ENCODE measurements at regions not wholly inside any gene's neighbourhood (a gene's known extent, or its start where the extent isn't known, plus 50 kb on each side); places are given as distances from the start of the nearest gene placed in this dataset.

DNA sequence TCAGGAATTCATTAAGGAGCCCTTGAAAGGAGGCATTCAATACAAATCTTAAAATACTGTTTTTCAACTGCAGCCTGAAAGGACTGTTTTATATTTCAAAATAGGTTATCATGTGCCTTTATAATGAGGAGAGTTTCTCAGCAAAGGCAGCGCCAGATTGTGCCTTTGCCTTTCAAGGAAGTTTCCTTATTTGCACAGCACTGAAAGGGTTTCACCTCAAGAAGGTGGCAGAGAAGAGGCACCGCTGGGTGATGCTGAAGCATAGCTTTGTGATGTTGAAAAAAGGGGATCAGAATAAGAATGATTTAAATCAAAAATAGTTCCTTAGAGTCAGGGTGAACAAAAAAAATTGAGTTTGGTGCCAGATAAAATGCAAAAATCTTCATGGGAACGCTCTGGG lies 601.0 kb upstream of the KIRREL3 start:
- DNase-seq (ENCODE audit: low spot score) = no peak

DNA sequence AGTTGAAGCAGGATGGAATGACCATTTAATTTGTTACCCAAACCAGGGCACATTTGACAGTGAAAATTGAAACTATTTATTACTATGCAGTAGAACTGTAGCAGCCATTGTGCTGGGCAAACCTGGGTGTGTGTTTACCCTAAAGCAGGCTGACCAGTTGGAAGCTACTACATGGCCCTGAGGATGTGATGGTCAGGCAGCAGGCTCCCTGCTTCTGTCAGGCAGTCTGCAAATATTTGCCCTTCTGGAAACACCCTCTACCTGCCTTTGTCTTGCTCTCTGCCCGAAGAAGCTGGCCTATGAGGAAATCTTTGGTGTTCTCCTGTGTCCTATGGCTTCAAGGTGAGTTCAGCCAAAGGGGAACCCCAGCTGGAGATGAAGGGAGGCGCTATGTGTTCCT lies 600.1 kb upstream of the KIRREL3 start:
- no peak for DNase-seq (ENCODE audit: low spot score)

DNA sequence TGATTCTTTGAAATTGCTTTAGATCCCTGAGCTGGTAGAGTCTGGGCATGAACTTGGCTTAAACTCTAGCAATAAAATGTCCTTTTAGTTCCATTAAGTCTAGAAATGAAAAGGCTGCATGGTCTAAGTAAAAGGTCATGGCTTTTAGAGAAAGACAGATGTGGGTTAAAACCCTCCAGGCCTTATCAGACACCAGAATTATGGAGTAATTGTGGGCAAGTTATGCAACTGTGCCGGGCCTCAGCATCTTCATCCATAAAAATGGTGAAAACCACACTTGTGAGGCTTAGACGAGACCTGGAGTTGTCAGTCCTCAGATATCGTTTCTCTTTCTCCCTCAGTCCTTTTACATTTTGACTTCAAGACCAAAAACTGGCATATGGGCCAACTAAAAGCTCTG lies 597.9 kb upstream of the KIRREL3 start:
- DNase-seq (ENCODE audit: low spot score) = no peak

DNA sequence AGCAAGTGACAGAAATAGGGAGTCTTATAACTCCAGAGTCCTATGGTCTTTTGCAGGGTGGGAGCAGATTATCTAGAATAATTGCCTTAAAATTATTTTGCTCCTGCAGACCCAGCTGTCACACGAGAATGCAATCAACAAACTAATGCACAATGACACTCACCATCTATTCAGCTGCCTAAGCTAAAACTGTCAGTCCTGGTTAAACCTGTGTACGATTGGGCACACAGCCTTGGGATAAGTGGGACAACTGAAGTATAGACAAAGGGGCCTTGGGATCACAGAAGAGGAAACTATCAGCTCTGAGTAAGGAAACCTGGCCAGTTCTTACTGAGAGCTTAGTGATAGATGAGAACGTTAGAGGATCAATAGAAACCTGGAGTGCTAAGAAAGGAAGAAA lies 595.9 kb upstream of the KIRREL3 start:
- no peak for DNase-seq (ENCODE audit: low spot score)

DNA sequence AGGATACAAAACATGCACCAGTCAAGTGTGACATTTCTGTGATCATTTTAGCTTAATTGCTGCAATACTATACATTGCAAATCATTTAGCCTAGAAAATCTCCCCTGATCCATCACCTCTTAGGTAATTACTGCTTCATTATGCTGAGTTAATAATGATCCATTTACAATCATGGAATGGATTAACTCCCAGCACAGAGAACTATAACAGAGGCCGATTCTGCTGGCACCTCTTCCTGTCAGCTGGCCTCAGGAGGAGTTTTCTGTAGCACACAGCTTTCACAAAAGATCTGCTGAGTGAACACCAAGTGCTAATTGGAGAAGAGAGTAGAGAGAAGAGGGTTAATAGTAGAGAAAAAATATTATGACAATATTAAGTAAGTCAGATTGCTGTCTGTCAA lies 591.8 kb upstream of the KIRREL3 start:
- no peak for DNase-seq (ENCODE audit: low spot score)

DNA sequence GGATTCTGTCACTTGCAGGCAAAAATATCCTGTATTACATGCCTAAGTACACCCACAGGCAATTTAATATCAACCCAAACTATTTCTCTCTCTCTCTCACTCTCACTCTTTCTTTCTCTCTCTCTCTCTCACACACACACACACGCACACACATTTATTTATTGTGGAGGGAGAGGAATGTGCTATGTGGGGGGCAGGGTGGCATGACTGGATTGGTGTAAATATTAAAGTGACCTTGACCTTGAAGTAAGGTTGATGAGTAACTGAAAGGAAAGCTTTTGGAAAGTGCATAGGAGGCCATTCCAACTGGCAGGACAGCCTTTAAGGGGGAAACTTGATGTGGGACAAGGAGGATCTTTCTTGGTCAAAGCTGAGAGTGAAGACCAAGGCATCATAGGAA lies 589.7 kb upstream of the KIRREL3 start:
- no peak for DNase-seq (ENCODE audit: low spot score)

DNA sequence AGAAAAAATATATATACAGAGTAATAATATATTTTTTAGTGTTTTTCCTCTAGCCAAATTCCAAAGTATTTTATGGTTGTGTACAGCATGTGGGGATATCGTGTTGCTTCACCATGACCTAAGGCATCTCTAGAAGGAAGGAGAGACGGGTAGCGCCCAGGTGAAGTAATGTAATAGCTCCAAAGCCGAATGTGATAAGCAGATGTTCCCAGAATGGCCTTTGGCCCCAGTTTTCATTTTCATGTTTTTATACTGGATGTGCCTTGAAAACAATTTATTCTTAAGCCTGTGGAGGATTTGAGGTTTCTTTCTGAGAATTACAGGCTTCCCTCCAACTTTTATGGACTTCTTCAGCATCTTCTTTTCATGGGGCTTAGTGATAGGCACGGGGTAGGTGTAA lies 587.9 kb upstream of the KIRREL3 start:
- DNase-seq (ENCODE audit: low spot score) = no peak

DNA sequence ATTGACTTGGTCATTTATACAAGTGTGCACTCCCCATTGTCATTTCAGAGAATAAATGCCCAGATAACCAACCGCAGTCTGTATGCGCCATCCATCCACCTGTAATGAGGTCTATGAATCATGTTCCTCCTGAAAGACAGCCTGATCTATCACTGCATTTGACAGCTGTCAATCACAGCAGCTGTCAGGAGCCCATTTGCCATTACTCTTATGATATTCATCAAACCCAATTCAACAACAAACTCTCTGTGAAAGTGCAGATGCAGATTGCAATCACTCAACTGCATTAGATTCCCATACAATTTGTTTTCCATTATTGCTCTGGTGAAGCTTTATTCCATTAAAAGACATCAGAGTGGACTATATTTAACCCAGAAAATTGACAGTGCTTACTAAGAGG lies 586.9 kb upstream of the KIRREL3 start:
- no peak for DNase-seq (ENCODE audit: low spot score)

DNA sequence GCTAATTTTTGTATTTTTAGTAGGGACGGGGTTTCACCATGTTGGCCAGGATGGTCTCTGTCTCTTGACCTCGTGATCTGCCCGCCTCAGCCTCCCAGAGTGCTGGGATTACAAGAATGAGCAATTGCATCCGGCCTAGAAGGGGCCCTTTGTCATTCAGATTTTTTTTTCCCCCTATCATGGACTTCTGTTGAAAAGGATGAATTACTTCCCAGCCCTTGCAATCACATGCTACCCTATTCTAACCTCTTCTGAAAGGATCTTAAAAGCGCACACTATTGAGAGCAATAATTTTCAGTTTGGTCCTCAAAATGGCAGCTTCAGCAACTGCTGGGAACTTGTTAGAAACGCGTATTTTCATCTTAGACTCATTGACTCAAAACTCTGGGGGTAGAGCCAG lies 575.6 kb upstream of the KIRREL3 start:
- no peak for DNase-seq (ENCODE audit: low spot score)

DNA sequence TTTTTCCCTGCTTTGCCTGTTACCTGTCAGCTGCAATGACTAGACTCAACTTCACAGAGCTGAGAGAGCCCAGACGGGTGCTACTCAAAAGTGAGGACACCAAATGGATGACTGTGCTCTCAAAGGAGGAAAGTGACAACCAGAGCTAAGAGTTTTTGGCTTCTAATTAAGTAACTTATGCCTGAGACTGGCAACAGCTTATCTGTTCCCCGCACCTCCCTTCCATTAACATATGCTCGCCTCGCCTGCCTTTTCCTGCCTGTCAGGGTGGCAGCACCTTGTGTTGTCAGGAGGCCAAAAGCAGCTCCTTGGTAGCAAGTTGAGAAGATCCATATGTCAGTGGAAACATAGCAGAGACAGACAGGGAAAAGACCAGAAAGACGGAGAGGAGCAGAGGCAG lies 573.9 kb upstream of the KIRREL3 start:
- DNase-seq (ENCODE audit: low spot score) = no peak

DNA sequence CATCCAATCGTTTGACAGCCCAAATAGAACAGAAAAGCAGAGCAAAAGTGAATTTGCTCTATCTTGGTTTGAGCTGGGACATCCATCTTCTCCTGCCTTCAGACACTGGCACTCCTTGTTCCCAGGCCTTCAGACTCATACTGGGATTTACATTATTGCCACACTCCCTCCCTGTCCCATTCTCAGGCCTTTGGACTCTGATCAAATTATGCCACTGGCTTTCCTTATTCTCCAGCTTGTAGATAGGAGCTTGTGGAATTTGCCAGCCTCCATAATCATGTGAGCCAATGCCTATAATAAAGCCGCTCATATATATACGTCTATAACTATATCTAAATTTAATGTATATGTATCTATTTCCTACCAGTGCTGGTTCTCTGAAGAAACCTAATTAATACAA lies 568.3 kb upstream of the KIRREL3 start:
- no peak for DNase-seq (ENCODE audit: low spot score)

DNA sequence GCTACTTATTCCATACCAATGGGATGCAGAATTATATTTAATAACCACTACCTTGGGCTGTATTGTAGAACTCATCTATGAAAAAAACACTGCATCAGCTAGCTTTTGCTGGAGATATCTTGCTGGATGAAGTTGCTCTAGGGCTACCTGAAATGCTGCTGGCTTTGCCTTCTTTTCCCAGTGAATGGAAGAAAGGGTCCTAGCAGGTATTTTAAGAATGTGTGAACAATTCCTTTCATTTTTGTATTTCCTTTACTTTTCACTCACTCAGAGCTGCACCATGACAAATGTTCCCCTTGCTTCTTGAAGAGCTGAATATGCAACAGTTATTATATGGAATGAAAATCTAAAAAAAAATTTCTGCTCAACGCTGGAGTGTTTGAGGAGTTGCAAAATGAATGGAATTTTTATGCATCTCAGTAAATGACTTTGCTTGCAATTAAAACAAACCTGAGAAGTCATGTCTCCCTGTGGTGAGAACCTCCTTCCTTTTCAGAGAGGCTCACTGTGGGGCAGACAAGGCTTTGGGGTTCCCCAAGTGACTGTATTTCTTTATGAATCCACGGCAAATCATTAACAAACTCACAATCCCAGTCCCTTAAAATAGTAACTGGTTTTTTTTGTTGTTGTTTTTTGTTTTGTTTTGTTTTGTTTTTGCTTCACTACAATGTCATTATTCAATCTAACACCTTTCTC lies 566.8 kb upstream of the KIRREL3 start:
- no peak for DNase-seq (ENCODE audit: low spot score)

DNA sequence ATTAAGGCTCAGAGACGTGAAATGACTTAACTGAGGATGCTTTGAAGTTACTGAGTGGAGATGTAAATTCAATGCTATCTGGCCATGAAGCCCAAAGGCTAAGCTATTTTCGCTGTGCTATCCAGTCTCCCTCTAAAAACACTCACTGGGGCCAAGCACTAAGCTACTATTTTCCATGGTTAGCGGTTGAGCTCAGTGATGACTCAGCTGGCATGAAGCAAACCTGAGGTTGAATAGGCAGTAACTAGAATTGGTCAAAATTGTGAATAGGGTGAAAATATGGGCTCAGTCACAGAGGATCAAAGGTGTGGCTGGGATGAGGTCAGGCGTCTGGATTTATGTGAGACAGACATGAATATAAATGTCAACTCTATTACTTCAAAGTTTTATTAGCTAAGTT lies 564.2 kb upstream of the KIRREL3 start:
- DNase-seq (ENCODE audit: low spot score) = no peak

DNA sequence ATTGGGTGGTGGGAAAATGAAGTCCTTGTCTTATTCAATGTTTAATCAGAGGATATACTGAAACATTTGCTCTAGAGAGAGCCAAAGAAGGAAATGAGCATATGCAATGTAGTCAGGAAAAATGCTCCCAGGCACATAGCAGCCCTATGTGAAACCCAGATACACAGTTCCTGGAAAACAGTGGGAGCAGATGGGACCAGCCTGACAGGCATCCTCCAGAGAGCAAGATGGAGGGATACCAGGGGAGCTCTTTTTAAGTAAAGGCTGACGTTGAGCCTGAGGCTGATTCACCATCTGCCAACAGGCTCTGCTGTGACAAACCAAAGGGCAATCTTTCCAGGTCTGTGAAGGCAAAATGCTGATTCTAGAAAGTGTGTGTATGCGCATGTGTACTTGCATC lies 559.4 kb upstream of the KIRREL3 start:
- no peak for DNase-seq (ENCODE audit: low spot score)

DNA sequence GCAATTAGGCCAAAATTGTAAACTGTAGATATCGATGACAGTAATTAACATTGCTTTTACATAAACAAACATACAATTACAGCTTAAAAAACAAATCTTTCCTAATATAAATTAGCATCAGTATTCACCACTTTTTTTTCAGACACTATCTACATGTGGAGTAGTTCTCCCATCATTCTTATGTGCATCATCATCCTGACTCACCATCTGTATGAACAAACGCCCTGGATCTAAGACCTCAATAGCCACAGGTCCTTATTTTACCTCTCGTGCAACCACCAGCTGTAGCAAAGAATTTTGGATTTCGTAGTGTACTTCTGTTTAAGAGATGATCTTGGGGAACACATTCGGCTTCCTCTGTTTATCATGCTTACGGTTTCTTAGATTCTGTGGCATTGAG lies 551.9 kb upstream of the KIRREL3 start:
- DNase-seq (ENCODE audit: low spot score) = no peak

DNA sequence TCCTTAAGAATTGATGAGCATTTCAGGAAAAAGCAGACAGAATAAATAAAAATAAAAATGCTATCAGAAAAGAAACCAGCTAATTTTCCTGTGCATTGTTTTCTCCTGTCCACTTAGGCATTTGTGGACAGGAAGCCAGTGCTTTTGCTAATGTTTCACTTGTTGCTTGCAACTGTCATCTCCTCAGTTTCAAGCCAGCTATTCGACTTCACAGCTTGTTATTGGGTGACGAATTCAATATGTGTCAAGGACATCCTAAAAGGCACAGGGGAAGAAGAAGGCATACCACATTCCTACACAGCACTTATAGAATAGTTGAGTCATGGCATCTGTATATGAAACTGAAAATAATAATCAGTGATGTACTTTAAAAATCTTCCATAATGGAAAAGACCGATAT lies 530.6 kb upstream of the KIRREL3 start:
- DNase-seq (ENCODE audit: low spot score) = no peak

DNA sequence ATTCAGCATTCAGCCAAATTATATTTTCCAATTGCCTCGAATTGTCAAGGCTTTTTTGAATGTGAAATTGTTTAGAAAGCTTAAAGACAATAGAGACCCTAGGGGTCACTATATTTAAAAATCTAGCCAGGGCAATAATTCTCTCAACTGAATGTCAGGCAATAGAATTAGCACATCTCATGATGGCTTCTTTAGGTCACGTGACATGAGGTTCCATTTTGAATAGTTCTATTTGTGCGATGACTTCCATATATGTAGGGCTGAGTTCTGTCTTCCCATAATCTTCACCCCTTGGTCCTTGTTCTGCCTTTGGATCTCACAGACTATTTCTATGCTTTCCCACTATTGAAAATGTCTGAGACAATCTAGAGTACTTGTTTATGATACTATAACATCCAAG lies 527.7 kb upstream of the KIRREL3 start:
- no peak for DNase-seq (ENCODE audit: low spot score)

DNA sequence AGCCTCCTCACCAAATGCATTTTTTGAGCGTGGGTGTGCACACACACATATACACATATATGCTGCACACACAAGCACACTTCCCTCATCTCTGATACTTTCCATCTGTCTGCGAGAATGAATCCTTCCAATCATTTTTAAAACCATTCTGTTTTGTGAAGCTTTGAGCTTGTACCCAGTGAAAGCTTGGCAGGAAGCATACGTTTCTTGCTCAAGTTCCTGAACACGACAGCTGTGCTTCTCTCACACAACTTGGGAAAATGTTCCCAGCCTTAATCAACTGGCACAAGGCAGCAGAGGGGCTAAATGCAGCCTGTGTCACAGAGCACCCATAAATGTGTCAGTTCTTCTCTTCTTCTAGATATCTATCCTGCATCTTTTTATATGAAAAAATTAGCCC lies 524.0 kb upstream of the KIRREL3 start:
- no peak for DNase-seq (ENCODE audit: low spot score)

DNA sequence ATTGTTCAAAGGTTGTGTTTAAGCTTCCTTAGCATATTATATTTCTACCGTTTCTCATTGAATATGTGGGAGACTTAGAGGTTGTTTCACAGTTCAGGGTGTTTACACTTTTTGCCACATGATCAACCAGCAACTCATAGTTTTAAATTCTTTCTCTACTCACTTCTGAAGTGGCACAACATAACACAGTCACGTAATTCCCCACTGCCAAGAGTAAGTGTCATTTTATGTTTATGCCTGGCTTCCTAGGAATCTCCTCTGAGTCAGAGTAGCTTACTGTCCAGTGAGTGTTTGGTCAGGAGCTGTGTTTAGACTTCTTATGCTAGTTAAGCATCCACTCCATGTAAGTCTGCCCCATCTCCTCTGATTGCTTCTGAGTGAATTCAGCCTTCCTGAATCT lies 520.8 kb upstream of the KIRREL3 start:
- no peak for DNase-seq (ENCODE audit: low spot score)

DNA sequence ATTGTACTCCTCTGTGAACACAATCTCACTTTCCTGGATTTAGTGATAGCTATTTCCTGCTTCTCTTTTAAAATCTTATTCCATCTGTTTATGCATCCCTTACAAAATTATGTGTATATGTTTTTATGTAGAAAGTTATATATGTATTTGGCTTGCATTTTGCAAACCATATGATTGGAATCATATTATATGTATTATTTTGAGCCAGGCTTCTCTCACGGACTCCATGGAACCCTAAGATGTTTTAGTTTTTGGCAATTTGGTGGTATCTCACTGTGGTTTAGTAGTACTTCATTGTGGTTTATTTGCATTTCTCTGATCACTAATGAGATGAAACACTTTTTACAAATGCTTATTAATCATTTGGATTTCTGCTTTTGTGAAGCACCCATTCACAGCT lies 507.3 kb upstream of the KIRREL3 start:
- no peak for DNase-seq (ENCODE audit: low spot score)

DNA sequence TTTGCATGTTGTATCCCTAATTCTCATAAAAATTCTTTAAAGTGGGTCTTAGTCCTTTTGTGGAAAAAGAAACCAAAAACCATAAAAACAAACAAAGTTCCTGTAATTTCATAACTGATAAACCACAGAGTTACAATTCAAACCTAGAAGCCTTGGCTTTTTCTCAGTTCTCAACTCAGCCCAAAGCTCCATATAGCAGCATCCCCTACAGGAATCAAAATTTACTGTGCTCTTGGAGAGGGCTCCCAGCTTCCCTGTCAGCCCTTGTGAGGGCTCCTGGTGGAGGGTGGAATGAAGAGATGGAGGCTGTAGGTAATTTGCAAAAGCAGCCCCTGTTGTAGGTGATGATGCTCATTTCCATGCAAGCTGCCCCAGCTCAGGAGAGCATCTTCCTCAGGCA lies 506.1 kb upstream of the KIRREL3 start:
- no peak for DNase-seq (ENCODE audit: low spot score)

DNA sequence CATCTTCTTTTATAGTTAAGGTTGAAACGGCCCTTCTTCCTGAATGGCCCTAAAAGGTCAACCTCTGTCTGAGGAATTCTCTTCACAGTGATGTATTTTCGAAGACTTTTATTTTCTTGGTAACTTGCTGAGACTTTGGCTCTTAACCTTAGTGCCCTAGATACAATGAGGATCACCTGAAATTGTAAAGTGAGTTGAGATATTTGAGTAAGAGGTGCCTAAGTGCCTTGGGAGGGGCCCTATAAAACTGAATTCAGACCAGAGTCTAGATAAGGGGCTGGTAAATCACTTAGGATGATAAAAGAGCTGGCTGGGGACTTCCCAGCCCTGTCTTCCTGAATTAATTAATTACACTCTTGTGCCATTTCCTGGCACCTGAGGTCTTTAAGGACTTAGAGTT lies 505.6 kb upstream of the KIRREL3 start:
- no peak for DNase-seq (ENCODE audit: low spot score)

DNA sequence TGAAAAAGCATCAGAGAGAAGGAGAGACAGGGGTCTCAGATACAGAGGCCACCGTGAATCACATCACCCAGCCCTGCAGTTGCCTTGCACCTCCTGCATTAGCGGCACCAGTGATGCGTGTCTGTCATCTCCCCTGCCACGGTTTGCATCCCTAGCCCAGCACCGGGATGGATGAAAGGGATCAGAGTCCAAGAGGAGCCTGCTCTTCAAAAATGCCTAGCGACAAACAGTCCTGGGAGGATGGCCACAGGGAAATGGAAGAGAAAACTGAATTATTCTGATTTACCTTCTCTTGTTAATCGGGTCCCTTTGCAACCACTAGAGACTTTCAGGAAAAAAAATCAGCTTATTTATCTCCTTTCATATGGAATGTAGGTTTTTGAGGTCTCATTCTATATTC lies 495.6 kb upstream of the KIRREL3 start:
- no peak for DNase-seq (ENCODE audit: low spot score)

DNA sequence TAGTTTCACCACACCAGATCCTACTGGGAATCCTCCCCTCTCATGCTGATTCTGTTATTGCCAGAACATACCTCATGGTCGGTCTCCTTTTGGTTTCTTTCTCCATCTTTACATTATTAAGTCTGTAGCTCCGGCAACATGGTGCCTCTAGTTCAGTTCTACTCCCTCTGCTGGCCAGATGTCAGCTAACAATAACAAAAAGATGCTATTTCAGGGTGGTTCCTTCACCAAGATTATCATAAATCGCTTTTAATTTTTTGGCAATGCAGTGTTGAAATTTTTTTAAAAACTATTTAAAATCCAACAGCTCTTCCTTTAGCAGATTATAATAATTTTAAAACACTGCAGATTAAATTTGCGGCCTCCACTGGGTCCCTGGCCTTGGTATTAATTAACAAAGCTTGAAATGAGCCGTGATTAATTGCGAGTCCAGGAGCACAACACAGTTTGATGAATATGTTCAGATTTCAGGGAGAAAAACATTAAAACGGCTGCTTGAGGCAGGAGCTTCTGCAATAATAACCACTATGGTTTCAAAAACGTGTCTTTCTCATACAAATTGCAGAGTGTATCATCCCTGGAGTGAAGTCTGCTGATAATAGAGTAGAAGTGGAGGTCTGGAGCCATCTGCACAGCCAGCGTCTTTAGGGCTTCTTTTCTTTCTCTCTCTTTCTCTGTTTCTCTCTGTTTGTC lies 492.9 kb upstream of the KIRREL3 start:
- DNase-seq (ENCODE audit: low spot score) = no peak
